NK-92 treated with Interleukin-12 subunit alpha and Interleukin-12 subunit beta, amount 100 ng/mL, for 24 hours (cell line): ENCODE measurements at regions not wholly inside any gene's neighbourhood (a gene's known extent, or its start where the extent isn't known, plus 50 kb on each side); places are given as distances from the start of the nearest gene placed in this dataset.

Experiments used
- DNase-seq: peaks from one replicate; lab custom pipeline; 2025; lab: John Stamatoyannopoulos, UW

- no peak for DNase-seq
Observed at GRCh38 chr18:73790587-73790986, 357.0 kb downstream of the FBXO15 start.

DNA sequence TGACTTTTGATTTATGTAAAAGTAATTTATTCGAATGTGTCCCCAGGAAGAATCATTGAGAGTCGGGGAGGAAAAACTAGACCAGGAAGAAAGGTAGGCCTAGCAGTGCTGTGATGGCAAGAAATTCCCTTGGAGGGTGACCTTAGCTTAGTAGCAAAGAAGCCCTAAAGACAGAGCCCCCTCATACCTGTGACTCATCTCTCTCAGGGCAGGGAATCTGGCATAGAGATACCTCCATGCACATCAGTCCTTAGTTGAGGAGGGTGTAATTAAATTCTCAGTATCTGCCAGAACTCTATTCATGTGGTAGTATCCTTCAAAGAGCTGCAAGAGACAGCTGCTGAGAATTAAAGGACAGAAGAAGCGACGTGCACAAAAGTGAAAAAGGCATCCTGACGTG is 360.3 kb downstream of the FBXO15 start:
- DNase-seq = no peak

- DNase-seq = no peak
Observed at GRCh38 chr18:73785300-73785699, 362.3 kb downstream of the FBXO15 start.

- no peak for DNase-seq
Observed at GRCh38 chr18:73784853-73785252, 362.8 kb downstream of the FBXO15 start.

DNA sequence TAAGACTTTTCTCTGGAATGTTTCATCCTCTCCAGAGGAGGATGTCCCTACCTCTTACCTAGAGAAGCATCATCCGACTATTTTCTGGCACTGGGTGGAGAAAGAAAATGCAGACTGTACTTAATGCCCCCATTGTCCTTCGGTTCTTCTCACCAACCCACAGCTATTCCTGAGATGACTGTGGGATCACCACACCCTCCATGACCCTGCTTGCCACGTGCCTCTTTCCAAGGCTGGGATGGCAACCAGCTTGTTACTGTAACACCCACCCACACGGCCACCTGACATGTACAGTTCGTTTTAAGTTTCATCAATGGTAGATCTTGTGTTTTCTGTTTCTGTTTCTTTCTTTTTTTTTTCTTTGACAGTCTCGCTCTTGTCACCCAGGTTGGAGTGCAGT is 365.2 kb downstream of the FBXO15 start:
- no peak for DNase-seq

DNA sequence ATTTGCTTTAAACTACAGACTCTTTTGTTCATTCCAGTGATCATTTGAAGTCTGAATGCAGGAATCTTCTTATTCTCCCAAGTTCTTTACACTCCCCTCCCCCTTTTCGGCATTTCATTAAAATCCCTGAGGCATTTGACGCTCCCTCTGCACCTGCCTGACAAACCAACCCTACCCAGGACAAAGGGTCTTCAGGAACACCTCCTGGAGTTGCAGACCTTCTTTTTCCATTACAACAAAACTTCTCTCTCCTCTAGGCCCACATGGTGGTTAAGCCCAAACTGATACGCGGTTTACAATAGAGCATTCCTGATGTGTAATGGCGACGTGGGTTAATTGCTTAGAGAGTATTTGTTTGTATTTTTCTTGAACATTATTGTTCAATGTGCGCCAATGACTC is 367.4 kb downstream of the FBXO15 start:
- DNase-seq = no peak

GRCh38 chr18:73778032-73778359 is 369.6 kb downstream of the FBXO15 start:
- no peak for DNase-seq

- DNase-seq = no peak
Observed at GRCh38 chr18:73777356-73778031, 370.1 kb downstream of the FBXO15 start.

DNA sequence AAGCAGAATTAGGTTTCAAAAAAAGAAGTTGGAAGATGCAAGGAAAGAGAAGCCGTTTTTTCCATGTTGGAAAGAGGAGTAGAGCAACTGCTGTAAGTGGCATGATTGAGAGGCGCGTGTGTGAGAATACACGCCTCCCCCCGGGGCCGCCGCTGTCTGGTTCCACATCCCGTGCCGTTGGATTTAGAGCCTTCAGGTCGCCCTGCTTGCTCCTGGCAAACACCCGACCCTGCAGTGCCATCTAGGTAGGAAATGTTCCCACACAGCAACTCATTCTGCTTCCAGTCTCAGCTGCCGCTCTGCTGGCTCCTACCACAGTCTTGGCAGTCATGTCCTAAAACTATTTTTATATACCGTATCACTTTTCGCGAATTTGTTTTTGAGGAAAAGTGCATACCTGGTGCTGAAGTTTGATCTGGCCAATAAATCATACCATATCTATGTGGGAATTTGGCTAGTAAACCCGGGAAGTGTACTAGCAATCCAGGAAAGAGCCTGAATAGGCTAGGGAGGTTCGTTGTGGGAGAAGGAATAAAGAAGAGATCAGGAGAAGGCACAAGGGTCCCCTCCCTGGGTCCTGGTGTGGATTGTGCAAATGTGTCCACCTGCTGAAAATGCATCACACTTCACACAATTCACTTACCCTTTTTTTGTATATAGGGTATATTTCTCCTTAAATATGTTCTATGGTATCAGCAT is 372.7 kb downstream of the FBXO15 start:
- no peak for DNase-seq

GRCh38 chr18:73768043-73768442 is 379.6 kb downstream of the FBXO15 start:
- DNase-seq = no peak

- no peak for DNase-seq
Observed at GRCh38 chr18:73766910-73767515, 380.6 kb downstream of the FBXO15 start.

- DNase-seq = no peak
Observed at GRCh38 chr18:73758446-73758845, 389.2 kb downstream of the FBXO15 start.

DNA sequence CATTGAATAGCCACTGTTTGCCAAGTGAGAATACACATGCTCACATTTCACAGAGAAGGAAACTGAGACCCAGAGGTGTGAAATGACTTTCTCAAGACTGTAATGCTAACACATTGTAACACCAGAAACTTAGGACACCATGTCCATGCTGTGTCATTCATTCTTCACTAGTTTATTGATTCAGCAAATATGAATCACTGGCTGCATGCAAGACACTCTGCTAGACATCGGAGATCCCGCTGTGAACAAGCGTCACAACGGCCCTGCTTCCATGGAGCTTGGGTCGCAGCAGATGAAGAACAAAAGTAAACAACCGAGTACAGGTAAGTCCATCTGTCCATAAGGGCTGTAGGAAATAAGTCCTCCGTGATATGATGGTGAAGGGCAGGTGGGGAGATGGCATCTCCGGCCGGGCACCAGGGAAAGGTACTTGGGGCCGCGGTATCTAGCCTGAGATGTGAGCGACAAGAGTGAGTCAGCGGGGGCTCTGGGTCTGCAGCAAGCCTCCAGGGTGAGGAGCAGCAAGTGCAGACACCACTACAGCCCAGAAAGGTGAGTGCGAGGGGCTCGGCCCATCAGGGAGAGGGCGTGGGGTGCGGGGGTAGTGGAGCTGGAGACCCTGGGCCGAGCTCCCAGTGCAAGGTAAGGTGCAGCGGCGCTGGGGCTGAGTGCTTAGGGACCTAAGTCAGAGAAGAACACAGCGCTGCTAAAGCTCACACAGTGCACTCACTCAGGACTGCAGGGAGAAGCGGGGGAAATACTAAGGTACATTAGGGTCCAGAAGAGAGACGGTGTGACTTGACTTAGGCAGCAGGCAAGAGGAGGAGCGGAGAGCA is 391.2 kb downstream of the FBXO15 start:
- no peak for DNase-seq

- DNase-seq = no peak
Observed at GRCh38 chr18:73752965-73753364, 394.7 kb downstream of the FBXO15 start.

GRCh38 chr18:73752546-73752945 is 395.1 kb downstream of the FBXO15 start:
- no peak for DNase-seq

DNA sequence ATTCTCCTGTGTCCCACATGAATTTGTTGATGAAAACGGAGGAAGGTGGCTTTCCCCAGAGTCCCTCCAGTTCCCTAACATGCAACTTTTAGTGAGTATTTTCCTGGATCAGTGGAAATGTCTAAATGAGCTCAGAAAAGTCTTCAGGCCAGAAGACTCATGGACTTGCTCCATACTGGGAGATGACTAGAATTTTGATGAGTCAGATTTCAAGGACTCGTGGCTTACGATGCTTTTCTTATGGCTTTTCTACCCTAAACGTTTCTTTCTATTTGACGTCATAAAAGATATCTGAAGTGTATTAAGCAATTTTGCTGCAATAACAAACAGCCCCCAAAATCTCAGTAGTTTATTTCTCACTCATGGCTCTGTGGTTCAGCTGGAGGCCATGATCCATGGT is 397.6 kb downstream of the FBXO15 start:
- no peak for DNase-seq

DNA sequence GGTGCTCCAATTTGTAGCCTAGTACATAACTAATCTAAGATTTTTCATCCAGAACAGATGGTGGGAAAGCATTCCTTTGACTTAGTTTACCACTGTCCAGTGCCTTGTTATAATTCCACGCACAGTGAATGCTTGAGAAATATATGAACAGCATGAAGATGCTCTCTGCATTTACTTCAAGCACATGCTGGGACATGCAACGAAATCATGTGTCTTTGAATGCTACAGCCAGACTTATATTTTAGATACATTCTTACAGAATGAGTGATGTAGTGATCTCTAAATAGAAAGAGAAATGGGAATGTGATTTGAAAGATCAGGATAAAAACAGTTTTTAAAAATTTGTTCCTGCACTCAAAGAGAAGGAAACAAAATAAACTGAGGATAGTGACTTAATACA is 398.3 kb downstream of the FBXO15 start:
- DNase-seq = no peak

DNA sequence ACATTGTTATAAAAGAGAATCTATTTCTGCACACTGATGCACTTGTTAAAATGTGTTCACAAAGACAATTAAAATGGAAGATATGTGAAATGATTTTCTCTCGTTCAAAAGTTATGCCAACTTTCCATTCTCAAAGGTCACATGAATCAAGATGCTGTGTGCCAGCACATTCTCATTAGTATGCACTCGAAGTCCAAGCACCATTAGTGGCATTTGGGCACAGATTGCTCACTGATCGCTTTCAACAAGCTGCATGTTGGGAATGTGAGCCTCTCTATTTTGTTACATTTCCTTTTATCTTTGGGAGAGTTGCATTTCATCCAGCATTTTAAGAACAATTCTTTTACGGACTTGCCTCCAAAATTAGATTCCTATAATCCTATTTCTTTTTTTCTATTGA is 398.9 kb downstream of the FBXO15 start:
- DNase-seq = no peak

DNA sequence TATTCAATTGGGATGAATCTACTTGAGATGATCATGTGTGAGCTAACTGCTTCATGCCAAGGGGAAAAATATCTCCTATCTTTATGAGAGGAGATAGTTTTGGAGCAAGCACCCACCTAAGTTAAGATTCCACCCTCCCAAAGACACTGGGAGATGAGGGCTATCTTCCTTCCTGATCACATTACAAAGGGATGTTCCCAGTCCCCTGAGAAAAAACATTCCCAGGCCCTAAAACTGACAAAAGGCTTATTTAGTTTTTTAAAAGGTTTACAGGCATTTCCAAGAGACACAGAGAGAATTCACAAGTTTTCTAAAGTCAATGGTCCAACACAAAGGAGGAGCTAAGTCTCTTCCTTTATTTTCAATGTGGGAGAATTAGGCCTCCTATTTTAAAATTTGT is 401.5 kb downstream of the FBXO15 start:
- no peak for DNase-seq

- DNase-seq = no peak
Observed at GRCh38 chr18:73742957-73743356, 404.7 kb downstream of the FBXO15 start.

DNA sequence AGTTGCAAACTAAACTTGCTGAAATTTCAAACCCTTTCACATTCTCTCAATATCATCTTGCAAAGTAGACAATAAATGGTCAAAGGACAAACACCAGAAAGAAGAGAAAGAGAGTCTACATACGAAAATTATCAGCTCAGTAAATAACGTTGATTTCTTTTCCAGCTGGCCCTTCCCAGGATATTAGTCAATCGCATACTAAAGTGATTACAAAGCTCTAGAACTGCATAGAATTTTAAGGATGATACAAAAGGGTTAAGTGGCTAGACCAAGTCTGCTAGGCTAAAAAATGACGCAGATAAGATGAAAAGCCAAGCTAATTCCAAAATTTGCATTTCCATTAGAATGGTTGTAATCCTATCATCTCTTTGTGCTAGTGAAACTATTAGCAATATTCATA is 405.7 kb downstream of the FBXO15 start:
- no peak for DNase-seq

DNA sequence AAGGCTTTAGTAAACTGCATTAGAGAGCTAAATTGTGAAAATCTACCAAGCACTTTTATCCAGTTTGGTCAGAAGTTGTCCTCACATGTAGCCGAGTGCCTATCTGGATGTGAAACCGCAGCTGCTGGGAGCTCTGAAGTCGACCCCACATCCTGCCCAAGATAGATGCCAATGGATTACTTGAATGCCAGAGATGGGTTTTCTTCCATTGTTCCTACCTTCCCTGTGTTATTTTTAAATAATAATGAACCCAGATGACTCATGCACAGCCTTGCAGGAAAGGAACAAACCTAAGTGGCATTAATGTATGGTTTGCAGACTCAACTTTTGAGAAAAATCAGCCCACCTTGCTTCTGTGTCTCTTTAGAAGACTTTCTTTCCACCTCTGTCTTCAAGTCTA is 408.5 kb downstream of the FBXO15 start:
- DNase-seq = no peak

DNA sequence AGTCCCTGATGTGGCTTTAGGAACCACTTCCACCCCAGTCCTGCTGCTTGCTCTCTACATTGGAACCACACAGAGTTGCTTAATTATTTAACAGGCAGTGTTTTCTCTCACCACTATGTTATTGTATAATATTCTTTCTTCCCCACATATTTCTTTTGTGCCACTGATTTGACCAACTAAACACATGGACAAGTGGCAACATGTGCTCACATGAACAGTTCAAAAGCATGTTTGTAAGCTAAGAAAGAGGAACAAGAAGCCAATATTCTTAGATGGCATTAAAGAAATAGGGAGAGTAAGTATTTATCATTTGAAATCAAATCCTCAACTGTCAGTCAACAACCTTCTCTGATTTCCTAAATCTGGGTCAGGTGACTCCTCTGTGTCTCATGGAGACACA is 409.6 kb downstream of the FBXO15 start:
- no peak for DNase-seq
